GM20000 (cell line): ENCODE measurements at regions not wholly inside any gene's neighbourhood (a gene's known extent, or its start where the extent isn't known, plus 50 kb on each side); places are given as distances from the start of the nearest gene placed in this dataset.
"Not testable (repeated sequence)": the region's sequence is repeated elsewhere in the genome, so short reads cannot be mapped to it uniquely, and the experiment has no call there.

Experiments used
- DNase-seq: peaks from one replicate; pipeline ENCODE4 v3.0.0; 2012; ENCODE audit warnings: low spot score
- TF ChIP-seq, protein P1 (sequence below): IDR thresholded peaks from 2 replicates; pipeline ENCODE4 v1.5.1; 2012; ENCODE audit warnings: mild to moderate bottlenecking, control low read depth; ENCODE audit errors: extremely low read depth, missing control alignments

DNA sequence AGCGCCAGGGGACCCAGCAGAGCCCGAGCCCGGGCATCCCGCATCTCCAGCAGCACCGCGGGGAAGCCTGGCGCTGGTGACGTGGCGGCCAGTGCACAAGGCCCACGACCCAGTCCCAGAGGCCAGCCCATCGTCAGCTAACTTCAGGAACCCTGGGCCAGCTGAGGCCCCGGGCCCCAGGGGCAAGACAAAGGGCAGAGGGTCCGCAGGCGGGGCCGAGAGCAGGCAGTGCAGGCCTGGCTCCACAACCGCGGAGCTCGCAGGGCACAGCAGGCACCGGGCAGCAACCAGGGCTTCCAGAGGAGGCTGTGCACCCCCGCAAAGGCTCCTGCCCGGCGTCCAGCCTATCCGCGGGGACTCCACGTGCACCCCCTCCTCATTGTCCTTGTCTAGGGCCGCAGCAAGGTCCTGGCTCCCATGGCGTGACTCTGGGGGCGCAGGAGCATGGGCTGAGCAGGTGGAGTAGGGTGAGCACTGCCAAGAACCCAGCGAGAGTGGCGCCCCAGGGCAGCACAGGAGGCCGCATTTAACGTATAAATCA, 352.5 kb downstream of the KCNJ18 start:
- DNase-seq = not testable (repeated sequence)

DNA sequence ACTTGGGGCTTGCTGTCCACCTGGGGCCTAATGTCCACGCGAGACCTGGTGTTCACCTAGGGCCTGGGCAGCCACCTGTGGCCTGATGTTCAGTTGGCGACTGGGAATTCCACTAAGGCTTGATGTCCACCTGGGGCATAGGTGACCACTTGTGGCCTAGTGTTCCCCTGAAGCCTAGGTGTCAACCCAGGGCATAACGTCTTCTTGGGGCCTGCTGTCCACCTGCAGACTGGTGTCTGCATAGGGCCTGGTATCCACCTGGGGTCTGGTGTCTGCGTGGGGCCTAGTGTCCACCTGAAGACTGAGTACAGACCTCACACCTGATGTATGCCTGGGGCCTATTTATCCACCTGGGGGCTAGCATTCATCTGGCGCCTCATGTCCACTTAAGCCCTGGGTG, 355.2 kb downstream of the KCNJ18 start:
- DNase-seq = not testable (repeated sequence)

DNA sequence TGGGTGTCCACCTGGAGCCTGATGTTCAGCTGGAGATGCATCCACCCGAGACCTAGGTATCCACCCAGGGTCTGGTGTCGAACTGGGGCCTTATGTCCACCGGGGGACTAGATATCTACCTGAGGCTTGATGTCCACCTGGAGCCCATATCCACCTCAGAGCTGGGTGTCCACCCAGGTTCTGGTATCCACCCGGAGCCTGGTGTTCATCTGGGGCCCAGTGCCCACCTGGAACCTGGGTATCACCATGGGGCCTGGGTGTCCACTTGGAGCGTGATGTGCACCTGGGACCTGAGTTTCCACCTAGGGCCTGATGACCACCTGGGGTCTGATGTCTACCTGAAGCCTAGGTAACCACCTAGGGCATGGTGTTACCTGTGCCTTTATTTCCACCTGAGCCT, 355.9 kb downstream of the KCNJ18 start:
- not testable (repeated sequence) for DNase-seq

- DNase-seq = not testable (repeated sequence)
Measured at GRCh38 chr17:22050766-22051165, 358.4 kb downstream of the KCNJ18 start.

DNA sequence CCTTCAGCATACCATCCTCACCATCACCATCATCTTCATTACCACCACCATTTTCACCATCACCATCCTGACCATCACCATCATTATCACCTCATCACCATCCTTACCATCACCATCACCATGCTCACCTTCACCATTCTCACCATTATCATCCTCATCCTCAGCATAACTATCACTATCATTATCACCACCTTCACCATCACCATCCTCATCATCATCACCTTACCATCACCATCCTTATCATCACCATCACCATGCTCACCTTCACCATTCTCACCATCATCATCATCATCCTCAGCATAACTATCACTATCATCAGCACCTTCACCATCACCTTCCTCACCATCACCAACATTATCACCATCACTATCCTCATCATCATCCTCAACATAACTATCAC, 360.4 kb downstream of the KCNJ18 start:
- DNase-seq = not testable (repeated sequence)

DNA sequence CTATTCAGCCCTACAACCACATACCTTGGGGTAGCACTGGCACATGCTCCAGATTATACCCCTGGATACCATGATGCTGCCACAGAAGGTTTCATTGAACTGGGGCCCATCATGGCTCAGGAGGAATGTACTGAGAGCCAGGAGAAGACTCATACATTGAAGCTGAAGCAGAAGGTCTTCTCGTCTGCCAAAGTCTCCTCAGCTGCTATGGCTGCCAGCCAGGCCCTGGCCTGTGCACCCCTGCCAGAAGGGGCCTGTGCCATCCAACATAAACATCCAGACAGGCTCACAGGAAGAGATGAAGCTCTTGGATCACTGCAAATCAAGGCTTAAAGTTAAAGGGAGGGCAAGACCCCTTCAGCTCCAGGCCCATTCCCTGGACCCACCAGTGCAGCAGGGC, 364.2 kb downstream of the KCNJ18 start:
- DNase-seq = not testable (repeated sequence)

- not testable (repeated sequence) for DNase-seq
Measured at GRCh38 chr17:22075918-22076317, 383.6 kb downstream of the KCNJ18 start.

GRCh38 chr17:22088589-22088988, 396.3 kb downstream of the KCNJ18 start:
- DNase-seq = not testable (repeated sequence)

DNA sequence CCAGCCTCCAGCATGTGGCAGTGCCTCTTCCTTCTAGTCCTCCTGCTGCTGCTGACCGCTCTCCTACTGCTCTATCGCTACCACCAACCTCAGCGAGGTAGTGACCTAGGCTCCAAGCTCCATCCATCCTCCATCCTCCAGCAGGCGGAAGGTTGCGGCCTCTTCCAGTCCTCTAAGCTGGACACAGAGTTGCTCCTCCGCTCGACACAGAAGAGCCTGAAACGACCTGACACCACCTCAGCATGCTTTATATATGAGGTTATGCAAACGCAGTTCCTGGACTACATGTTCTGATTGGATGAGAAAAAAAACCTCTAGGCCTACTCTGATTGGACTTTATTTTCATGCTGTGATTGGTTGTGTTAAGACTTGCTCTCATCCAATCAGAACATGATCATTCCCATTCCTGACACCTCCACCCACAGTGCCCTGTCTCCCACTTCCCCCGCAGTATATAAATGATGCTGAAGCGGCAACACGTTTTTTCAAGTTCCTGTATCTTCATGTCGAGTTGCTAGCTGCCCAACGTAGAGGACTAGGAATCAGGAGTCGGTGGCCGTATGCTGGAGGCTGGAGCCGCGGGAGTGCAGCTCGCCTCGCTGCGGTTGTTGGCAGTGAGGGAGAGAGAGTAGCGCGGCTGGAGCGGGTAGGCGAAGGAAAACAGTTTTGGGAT, 398.1 kb downstream of the KCNJ18 start:
- DNase-seq = no peak
- TF ChIP-seq, protein P1, sequence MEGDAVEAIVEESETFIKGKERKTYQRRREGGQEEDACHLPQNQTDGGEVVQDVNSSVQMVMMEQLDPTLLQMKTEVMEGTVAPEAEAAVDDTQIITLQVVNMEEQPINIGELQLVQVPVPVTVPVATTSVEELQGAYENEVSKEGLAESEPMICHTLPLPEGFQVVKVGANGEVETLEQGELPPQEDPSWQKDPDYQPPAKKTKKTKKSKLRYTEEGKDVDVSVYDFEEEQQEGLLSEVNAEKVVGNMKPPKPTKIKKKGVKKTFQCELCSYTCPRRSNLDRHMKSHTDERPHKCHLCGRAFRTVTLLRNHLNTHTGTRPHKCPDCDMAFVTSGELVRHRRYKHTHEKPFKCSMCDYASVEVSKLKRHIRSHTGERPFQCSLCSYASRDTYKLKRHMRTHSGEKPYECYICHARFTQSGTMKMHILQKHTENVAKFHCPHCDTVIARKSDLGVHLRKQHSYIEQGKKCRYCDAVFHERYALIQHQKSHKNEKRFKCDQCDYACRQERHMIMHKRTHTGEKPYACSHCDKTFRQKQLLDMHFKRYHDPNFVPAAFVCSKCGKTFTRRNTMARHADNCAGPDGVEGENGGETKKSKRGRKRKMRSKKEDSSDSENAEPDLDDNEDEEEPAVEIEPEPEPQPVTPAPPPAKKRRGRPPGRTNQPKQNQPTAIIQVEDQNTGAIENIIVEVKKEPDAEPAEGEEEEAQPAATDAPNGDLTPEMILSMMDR = no peak

DNA sequence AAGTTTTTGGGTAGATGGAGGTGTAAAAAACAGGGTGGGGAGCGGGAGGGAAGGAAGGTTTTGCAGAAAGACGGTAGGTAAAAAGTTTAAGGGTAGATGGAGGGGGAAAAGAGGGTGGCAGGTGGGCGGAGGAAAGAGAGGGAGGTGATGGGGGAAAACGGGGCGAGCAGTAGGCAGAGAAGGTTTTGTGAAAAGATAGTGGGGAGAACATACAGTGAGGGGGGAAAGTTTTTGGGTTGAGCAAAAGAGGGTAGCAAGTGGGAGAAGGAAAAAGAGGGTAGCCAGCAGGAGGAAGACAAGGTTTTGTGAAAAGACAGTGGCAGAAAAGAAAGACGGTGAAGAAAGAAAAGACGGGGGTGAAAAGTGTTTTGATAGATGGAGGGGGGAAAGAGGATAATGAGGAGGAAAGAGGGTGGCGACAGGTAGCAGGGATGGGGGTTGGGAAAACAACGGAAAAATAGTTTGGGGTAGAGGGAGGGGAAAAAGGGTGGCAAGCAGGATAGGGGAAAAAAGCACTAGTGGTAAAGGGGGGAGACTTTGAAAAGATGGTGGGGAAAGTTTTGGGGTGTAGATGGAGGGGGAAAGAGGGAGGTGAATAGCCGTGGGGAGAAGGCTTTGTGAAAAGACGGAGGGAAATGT, 398.8 kb downstream of the KCNJ18 start:
- not testable (repeated sequence) for DNase-seq

- DNase-seq = not testable (repeated sequence)
Measured at GRCh38 chr17:22091840-22092239, 399.5 kb downstream of the KCNJ18 start.

GRCh38 chr17:22095414-22095813, 403.1 kb downstream of the KCNJ18 start:
- not testable (repeated sequence) for DNase-seq

DNA sequence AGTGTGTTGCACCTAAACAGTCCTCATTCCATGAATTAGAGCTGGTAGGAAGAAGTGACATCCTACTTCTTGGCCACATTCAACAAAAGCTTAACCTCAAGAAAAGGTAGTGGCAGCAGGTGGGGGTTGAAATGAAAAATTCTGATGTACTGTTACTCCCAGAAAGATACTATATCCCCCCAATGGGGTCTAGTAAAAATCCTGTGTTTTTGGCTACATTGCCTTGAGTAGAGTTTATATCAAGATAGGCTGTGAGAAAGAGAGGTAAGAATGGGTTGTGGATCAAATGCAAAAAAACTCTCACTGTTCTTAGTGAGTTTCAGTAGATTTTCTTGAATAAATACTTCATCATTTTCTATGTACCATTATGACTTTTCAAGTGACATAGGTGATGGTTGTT, 407.3 kb downstream of the KCNJ18 start:
- not testable (repeated sequence) for DNase-seq

GRCh38 chr17:22102177-22102576, 409.9 kb downstream of the KCNJ18 start:
- TF ChIP-seq, protein P1 = no peak
- no peak for DNase-seq

DNA sequence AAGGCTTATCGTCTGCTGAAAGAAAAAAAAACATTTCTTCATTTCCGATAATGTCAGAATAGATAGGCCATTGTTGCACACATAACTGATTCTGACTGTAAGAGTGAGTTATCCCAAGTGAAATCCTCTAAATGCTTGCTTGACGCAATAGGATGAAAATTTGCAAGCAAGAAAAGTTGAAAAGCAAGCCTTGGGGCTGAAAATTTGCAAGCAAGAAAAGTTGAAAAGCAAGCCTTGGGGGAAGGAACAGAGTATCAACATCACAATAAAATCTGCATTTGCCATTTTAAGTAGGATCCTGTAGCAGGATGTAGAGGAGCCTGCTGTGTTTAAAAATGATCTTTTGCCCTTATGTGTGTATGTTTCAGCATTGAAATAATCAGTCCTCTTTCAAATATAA, 424.4 kb downstream of the KCNJ18 start:
- not testable (repeated sequence) for DNase-seq

GRCh38 chr17:22117401-22117800, 425.1 kb downstream of the KCNJ18 start:
- DNase-seq = not testable (repeated sequence)

DNA sequence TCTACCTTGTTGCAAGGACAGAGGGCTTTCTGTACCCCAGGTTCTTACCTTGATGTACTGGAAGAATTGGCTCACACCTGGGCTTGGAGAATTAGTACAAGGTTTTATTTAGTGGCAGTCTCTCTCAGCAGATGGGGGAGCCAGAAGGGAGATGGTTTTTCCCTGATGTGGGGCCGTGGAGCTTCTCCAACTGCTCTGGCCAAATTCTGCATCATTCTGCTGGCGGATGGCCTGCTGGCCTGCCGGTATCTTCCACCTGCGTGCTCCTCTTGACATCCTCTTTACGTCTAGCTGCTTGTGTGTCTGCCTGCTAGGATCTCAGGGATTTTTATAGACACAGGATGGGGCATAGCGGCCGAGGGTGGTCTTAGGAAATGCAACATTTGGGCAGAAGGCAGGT, 426.7 kb downstream of the KCNJ18 start:
- DNase-seq = not testable (repeated sequence)

DNA sequence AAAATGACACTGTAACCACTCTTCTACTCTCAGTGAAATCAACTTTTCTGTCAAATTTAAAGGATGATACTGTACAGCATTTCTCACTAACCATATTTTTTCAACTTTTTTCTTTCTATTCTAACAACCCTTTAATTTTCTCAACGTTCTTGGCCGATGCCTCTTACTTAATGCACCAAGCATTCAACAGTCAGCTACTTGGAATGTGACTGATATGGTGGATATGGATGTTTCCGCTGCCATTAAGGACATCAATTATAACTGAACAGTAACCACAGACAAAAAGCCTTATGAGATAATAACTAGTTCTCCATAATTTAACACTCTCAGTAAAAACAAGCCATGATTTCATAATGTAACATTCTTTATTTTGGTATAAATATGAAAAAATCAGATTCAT, 427.4 kb downstream of the KCNJ18 start:
- not testable (repeated sequence) for DNase-seq
